DND-41 (cell line): ENCODE measurements at regions not wholly inside any gene's neighbourhood (a gene's known extent, or its start where the extent isn't known, plus 50 kb on each side); places are given as distances from the start of the nearest gene placed in this dataset.

ENCODE experiments used
- EZH2 ChIP-seq: IDR thresholded peaks from 3 replicates; pipeline ENCODE4 v1.6.1; 2012; ENCODE audit warnings: borderline replicate concordance, low read depth, mild to moderate bottlenecking, moderate library complexity, low read length, inconsistent platforms; ENCODE audit not compliant: severe bottlenecking
- TF ChIP-seq, protein P1 (sequence below): IDR thresholded peaks from 2 replicates; pipeline ENCODE4 v1.5.1; 2012; ENCODE audit warnings: borderline replicate concordance, low read length, moderate library complexity, mild to moderate bottlenecking; ENCODE audit not compliant: poor library complexity, severe bottlenecking; ENCODE audit errors: extremely low read depth

DNA sequence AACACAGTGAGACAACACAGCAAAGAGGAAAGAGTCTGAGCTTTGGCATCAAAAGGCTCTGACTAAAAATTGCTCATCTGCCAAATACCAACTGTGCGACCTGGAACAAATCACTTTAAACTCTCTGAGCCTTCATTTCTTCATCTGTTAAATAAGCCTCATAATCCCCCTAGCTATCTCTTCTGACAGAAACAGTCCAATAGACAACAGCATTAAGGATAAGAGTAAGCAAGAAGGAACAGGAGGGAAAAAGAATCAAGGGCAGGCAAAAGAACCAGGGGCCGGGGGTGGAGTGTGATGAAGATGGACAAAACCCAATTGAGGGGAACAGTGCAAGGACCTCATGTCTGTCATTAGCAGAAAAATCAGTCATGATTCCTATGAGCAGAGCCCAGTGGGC, 79.4 kb upstream of the SETMAR start:
- TF ChIP-seq, protein P1, sequence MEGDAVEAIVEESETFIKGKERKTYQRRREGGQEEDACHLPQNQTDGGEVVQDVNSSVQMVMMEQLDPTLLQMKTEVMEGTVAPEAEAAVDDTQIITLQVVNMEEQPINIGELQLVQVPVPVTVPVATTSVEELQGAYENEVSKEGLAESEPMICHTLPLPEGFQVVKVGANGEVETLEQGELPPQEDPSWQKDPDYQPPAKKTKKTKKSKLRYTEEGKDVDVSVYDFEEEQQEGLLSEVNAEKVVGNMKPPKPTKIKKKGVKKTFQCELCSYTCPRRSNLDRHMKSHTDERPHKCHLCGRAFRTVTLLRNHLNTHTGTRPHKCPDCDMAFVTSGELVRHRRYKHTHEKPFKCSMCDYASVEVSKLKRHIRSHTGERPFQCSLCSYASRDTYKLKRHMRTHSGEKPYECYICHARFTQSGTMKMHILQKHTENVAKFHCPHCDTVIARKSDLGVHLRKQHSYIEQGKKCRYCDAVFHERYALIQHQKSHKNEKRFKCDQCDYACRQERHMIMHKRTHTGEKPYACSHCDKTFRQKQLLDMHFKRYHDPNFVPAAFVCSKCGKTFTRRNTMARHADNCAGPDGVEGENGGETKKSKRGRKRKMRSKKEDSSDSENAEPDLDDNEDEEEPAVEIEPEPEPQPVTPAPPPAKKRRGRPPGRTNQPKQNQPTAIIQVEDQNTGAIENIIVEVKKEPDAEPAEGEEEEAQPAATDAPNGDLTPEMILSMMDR: no peak
- no peak for TF ChIP-seq EZH2
